ENCODE measurements at regions not wholly inside any gene's neighbourhood (a gene's known extent, or its start where the extent isn't known, plus 50 kb on each side); places are given as distances from the start of the nearest gene placed in this dataset.

DNA sequence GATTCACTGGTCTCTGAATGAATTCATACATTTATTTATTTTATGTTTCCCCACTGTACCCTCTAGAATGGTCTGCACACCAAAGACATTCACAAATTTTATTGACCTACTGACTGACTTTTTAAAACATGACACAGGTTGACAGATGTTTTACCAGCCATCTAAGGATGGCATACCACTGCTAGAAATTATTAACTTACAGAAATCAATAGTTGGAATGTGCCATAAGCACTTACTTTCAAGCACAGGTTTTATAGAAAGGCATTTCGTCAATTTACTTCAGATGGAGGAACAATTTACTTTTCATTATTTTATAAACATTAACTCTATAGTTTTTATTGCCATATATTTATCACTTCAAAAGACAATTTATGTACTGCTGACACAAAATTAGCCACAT lies 448.7 kb upstream of the FBXO33 start:
- H3K27ac ChIP-seq (ENCODE audit: low read length) = no peak overlapping the region
- TF ChIP-seq, protein P1, sequence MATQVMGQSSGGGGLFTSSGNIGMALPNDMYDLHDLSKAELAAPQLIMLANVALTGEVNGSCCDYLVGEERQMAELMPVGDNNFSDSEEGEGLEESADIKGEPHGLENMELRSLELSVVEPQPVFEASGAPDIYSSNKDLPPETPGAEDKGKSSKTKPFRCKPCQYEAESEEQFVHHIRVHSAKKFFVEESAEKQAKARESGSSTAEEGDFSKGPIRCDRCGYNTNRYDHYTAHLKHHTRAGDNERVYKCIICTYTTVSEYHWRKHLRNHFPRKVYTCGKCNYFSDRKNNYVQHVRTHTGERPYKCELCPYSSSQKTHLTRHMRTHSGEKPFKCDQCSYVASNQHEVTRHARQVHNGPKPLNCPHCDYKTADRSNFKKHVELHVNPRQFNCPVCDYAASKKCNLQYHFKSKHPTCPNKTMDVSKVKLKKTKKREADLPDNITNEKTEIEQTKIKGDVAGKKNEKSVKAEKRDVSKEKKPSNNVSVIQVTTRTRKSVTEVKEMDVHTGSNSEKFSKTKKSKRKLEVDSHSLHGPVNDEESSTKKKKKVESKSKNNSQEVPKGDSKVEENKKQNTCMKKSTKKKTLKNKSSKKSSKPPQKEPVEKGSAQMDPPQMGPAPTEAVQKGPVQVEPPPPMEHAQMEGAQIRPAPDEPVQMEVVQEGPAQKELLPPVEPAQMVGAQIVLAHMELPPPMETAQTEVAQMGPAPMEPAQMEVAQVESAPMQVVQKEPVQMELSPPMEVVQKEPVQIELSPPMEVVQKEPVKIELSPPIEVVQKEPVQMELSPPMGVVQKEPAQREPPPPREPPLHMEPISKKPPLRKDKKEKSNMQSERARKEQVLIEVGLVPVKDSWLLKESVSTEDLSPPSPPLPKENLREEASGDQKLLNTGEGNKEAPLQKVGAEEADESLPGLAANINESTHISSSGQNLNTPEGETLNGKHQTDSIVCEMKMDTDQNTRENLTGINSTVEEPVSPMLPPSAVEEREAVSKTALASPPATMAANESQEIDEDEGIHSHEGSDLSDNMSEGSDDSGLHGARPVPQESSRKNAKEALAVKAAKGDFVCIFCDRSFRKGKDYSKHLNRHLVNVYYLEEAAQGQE (IDR thresholded peaks at IDR 0.05; ENCODE audit: insufficient read depth in 1 of 2, low read depth in 2 of 2, low read length in 1 of 2) = no peak
- no peak for TF ChIP-seq SIN3A (IDR thresholded peaks at IDR 0.05; ENCODE audit: borderline replicate concordance, insufficient read depth, low read depth, low read length)
- TF ChIP-seq POLR2AphosphoS5 (IDR thresholded peaks at IDR 0.05; ENCODE audit: low read depth, low read length) = no peak
- no peak for TF ChIP-seq TCF7L2 (IDR thresholded peaks at IDR 0.05; ENCODE audit: low read depth, low read length)
- TF ChIP-seq, protein P2, sequence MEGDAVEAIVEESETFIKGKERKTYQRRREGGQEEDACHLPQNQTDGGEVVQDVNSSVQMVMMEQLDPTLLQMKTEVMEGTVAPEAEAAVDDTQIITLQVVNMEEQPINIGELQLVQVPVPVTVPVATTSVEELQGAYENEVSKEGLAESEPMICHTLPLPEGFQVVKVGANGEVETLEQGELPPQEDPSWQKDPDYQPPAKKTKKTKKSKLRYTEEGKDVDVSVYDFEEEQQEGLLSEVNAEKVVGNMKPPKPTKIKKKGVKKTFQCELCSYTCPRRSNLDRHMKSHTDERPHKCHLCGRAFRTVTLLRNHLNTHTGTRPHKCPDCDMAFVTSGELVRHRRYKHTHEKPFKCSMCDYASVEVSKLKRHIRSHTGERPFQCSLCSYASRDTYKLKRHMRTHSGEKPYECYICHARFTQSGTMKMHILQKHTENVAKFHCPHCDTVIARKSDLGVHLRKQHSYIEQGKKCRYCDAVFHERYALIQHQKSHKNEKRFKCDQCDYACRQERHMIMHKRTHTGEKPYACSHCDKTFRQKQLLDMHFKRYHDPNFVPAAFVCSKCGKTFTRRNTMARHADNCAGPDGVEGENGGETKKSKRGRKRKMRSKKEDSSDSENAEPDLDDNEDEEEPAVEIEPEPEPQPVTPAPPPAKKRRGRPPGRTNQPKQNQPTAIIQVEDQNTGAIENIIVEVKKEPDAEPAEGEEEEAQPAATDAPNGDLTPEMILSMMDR (IDR thresholded peaks at IDR 0.05) = no peak
- ChIA-PET POLR2A (no interaction called here), CTCF (no interaction called here)
- BruUV-seq (replicated peaks) = no TSS peak
- H3K27me3 ChIP-seq (ENCODE audit: control insufficient read depth, insufficient read depth, low read length) = no peaks in the 10 kb centered on the region
- no peaks in the 10 kb centered on the region for H3K4me1 ChIP-seq (ENCODE audit: control insufficient read depth, insufficient read depth, low read length)
- DNase-seq (ENCODE audit: low read depth, low spot score) = no peak
- no peak overlapping the region for H3K4me3 ChIP-seq (ENCODE audit: low read depth in 2 of 2, low read length in 2 of 2)
- intact Hi-C loops (cut with micrococcal nuclease; ENCODE audit: unreplicated experiment) (no loop called here), in situ Hi-C loops (cut with HindIII; ENCODE audit: low pct_unique_long_range_greater_than_20kb, low sequenced_read_pairs) (no loop called here)
- ATAC-seq = no peak
- no peaks in the 10 kb centered on the region for H3K36me3 ChIP-seq (ENCODE audit: control insufficient read depth, insufficient read depth, low read length)
- no peaks in the 10 kb centered on the region for H3K9me3 ChIP-seq (ENCODE audit: control insufficient read depth, insufficient read depth, low read depth, low read length)

DNA sequence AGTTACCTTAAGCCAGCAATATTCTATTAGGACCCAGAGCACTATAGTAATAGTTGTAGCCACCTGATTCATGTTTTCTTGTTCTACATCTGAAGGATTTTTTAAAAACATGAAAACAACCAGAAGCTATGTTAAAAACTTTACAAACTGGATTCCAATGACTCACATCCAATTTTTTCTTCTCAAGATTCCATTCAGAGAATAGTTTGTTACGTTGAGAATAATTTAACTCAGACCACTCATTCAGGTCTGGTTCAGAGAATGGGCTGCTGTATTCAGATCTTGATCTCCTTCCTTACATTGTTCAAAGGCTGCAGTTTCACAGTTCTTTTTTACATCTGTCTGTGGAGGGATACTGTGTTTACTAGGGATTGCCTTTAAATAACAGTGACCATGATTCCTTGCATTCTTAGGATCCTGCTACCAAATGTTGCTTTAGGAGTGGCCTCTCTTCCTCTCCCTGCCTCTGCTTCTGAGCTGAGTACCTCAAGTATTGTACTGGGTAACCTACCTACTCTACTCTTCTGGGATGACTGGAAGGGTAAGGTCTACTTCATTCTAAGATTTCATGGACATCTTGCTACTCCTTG lies 448.0 kb upstream of the FBXO33 start:
- Histone ChIP-seq H3K36me3 (ENCODE audit: control insufficient read depth, insufficient read depth, low read length) (no peaks in the 10 kb centered on the region), H3K27ac (ENCODE audit: low read length) (no peak overlapping the region), H3K4me1 (ENCODE audit: control insufficient read depth, insufficient read depth, low read length) (no peaks in the 10 kb centered on the region), H3K9me3 (ENCODE audit: control insufficient read depth, insufficient read depth, low read depth, low read length) (no peaks in the 10 kb centered on the region), H3K4me3 (ENCODE audit: low read depth in 2 of 2, low read length in 2 of 2) (no peak overlapping the region), H3K27me3 (ENCODE audit: control insufficient read depth, insufficient read depth, low read length) (no peaks in the 10 kb centered on the region)
- ATAC-seq (no peak), DNase-seq (ENCODE audit: low read depth, low spot score) (no peak)
- TF ChIP-seq, protein P1 (IDR thresholded peaks at IDR 0.05; ENCODE audit: insufficient read depth in 1 of 2, low read depth in 2 of 2, low read length in 1 of 2) = no peak
- TF ChIP-seq SIN3A (IDR thresholded peaks at IDR 0.05; ENCODE audit: borderline replicate concordance, insufficient read depth, low read depth, low read length) = no peak
- ChIA-PET CTCF (no interaction called here), POLR2A (no interaction called here)
- BruUV-seq (replicated peaks) = no TSS peak
- in situ Hi-C loops (cut with HindIII; ENCODE audit: low pct_unique_long_range_greater_than_20kb, low sequenced_read_pairs) (no loop called here), intact Hi-C loops (cut with micrococcal nuclease; ENCODE audit: unreplicated experiment) (no loop called here)

All from Panc1 (cell line).